DMS153 treated with DMSO at 0.1 percent for 48 hours (cell line): ENCODE measurements at regions not wholly inside any gene's neighbourhood (a gene's known extent, or its start where the extent isn't known, plus 50 kb on each side); places are given as distances from the start of the nearest gene placed in this dataset.

Experiments
- DNase-seq: peaks from one replicate; lab custom pipeline; 2025; ENCODE audit not compliant: unreplicated experiment; lab: John Stamatoyannopoulos, UW

DNA sequence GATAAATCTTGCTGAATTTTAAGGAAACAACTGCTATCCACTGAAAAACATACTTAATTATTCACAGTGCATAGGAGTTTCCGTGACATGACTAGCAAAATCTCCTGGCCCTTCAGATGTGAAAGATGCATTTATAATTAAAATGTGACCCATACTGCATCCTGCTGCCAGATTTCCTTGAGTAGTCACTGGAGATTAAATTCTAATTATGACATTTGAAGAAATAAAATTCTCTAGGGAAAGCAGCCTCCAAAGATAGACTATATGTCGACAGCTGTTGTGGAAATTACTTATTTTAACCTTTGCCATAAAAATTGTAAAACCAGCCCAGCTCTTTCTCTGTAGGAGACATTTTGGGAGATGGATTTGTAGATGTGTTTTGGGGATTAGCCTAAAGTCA, 193.6 kb upstream of the SMC2 start:
- no peak for DNase-seq

DNA sequence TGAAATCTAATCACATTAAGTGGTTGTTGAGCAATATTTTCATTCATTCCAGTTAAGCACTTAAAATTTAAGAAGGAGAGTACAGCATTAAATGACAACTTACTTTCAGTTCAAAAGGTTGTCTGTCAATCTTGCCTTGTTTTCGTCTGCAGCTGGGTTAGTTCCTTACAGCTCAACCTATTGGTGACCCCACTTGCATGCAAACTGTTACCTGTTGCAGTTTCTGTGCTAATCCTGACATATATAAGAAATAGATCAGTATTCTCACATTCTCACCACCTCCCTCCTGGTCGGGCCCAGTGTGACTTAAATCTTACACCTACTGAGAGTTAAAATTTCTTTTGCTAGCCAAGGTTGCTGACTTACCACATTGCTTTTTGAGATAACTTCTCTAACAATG, 191.8 kb upstream of the SMC2 start:
- DNase-seq: no peak

DNA sequence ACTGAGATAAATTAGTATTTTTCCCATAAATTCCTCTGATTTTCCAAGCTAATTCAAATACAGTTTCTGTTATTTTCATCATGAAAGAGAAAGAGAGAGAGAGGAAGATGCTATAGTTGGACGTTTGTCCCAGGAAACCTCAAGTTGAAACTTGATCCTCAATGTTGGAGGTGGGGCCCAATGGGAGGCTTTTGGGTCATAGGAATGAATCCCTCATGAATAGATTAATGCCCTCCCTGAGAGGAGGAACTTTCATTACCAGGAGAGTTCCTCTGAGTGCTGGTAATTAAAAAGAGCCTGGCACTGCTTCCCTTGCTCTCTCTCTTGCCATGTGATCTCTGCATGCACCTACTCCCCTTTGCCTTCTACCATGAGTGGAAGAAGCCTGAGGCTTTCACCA, 189.9 kb upstream of the SMC2 start:
- no peak for DNase-seq

DNA sequence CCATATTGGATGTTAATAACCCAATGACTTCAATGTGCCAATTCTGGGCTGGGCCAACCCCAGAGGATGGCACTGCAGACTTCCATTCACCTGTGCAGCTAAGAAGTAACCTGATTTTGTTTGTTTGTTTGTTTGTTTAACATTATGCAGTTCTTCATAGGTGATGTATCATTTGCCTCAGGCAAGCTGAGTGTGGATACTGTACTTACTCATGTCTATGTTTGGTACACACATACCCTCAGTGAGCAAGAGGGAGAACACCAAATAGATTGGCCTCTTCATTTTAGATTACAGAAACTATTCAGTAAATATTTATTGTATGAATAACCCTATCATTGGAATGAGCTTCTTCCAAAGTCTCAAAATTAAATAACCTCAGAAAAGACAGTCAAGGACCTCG, 180.2 kb upstream of the SMC2 start:
- DNase-seq: no peak

- no peak for DNase-seq
These were observed 174.4 kb upstream of the SMC2 start for GRCh38 chr9:103919605-103920209.

DNA sequence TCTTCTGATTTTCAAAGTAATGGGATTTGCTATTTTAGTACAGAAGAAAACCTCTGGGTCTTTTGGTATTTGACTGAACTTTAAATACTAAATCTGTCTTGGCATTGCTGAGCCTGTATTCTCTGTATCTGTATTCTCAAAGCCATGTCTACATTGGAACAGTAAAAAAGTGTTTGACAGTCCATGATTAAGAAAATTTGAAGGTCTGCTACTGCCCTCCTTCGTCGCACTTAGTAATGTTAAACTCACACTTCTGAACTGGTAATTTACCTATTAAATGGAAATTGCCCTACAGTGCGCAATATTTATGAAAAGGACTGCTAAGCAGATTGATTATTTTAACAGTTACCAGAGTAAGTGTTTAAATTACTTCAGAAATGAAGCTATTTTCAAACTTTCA, 165.7 kb upstream of the SMC2 start:
- no peak for DNase-seq

- no peak for DNase-seq
These were observed 153.0 kb upstream of the SMC2 start for GRCh38 chr9:103941104-103941503.

DNA sequence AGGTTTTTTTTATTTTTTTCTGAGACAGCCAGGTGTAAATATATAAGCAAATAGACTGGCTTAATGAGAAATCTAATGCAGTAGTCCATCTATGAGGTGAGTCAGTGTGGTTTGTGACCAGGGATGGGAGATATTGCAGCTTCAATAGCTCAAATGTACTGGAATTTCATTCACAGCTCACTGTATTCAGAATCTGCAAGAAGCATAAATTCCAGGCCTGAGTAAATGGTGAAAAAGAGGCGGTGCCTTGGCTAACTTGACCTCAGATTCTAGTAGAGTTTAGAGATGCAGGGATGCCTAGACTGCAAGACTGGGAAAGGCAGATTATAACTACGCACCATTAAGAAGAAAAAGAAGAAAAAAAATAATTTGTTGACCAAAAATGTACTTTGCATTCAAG, 151.9 kb upstream of the SMC2 start:
- peak; percentile 49 for DNase-seq

DNA sequence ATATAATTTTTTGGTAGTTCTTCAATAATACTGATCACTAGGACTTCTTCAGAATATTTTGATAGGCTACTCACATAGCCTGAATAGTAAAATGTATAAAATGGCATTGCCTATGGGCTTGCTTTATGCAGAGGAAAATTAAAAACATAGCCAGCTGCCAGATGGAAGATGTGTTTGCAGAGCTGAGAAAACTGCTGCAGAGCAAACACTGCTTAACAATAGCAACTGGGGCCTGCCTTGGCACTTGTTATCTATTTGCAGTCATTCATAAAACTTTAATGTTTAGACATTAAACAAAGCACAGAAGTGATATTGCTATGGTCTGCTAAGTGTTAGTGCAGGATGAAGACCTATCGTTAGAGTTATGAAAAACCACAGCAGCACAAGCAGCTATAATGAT, 151.5 kb upstream of the SMC2 start:
- peak; percentile 92 for DNase-seq

- DNase-seq: no peak
These were observed 145.0 kb upstream of the SMC2 start for GRCh38 chr9:103949096-103949495.

GRCh38 chr9:103977163-103977562, 116.9 kb upstream of the SMC2 start:
- DNase-seq: no peak

GRCh38 chr9:103978396-103978795, 115.7 kb upstream of the SMC2 start:
- DNase-seq: no peak

- no peak for DNase-seq
These were observed 112.2 kb upstream of the SMC2 start for GRCh38 chr9:103981912-103982311.

- DNase-seq: no peak
These were observed 109.0 kb upstream of the SMC2 start for GRCh38 chr9:103985077-103985476.

DNA sequence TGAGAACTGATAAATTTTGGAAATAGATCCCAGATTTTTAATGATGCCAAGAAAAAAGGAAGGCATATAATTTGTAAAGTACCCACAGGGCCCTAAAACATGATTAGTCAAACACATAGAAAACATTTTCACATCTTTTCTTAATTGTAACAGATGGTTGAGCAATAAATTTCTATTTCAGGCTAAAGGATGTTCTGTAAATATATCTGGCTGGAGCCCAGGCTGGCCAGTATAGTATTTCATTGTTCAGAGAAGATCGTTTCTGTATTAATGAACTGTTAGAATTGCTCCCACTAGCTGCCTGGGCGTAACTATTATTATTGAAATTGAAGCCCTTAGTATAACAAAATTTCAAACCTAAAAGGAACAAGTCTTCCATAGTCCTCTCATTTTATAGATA, 105.3 kb upstream of the SMC2 start:
- no peak for DNase-seq

GRCh38 chr9:103990311-103990710, 103.8 kb upstream of the SMC2 start:
- DNase-seq: no peak

- no peak for DNase-seq
These were observed 103.1 kb upstream of the SMC2 start for GRCh38 chr9:103991001-103991400.

- no peak for DNase-seq
These were observed 102.4 kb upstream of the SMC2 start for GRCh38 chr9:103991698-103992097.

DNA sequence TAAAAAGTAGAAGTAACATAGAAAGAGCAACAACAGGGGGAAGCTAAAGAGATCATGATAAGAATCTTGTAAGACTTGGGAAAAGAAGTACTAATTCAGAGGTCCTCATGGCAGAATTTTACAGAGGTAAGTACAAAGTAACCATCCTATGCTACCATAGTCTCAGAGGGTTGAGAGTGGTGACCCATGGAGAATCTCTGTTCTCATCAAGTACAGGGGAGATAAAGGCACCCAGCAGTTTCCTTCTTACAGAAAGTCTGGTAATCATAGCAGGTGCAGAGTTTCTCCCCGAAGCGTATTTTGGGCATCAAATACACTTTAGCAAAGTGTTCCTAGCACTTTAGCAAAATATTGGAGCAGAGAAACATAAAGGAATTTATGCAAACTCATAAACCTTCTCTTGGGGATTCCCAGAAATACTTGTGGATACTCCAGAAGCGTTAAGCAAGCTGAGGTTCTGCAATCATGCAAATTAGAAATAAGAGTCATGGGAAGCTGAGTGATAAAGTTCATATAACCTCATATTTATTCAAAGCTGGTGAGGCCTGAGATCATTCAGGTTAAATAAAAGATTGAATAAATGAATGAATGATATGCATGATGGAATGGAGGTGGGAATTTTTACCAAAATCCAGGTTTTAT, 101.0 kb upstream of the SMC2 start:
- DNase-seq: no peak

- no peak for DNase-seq
These were observed 96.2 kb upstream of the SMC2 start for GRCh38 chr9:103997856-103998370.

- DNase-seq: no peak
These were observed 94.6 kb upstream of the SMC2 start for GRCh38 chr9:103999375-104000062.

DNA sequence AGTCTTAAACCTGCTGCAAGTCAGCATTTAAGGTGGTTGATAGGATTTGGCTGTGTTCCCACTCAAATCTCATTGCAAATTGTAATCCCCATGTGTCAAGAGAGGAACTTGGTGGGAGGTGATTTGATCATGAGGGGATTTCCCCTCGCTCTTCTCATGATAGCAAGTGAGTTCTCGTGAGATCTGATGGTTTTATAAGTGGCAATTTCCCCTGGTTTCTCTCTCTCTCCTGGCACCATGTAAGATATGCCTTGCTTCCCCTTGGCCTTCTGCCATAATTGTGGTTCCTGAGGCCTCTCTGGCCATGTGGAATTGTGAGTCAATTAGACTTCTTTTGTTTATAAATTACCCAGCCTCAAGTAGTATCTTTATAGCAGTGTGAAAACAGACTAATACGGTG, 84.3 kb upstream of the SMC2 start:
- no peak for DNase-seq
